ENCODE measurements at regions not wholly inside any gene's neighbourhood (a gene's known extent, or its start where the extent isn't known, plus 50 kb on each side); places are given as distances from the start of the nearest gene placed in this dataset.
"Not testable (repeated sequence)": the region's sequence is repeated elsewhere in the genome, so short reads cannot be mapped to it uniquely, and the experiment has no call there.

DNA sequence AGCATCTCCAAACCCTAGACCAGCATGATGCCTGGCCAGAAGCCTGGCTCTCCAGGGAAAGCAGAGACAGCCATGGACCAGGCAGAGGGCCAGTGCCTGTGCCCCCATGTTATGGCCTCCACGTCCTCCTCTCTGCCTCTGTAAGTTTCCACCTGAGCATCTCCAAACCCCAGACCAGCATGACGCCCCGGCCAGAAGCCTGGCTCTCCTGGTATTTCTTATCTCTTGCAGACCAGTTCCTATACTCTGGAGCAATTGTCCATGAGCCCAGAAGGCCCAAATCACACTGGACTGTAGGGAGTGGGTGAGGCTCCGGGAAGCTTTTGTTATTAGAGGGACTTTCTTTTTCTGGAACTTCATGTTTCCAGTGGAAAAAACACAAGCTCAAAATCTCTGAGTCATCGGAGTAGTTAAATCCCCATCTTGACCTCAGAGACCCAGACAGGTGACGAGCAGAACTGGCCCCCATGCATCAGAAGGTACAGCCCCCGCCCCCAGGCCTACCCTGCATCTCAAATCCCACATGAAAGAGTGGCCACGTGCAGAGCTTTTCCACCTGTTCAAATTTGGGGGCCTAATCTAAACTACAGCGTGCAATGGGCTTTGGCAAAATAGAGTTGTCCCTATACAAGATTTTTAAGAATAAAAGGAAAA is 110.2 kb upstream of the FOXQ1 start:
- no peak for DNase-seq (ENCODE audit: low spot score)

DNA sequence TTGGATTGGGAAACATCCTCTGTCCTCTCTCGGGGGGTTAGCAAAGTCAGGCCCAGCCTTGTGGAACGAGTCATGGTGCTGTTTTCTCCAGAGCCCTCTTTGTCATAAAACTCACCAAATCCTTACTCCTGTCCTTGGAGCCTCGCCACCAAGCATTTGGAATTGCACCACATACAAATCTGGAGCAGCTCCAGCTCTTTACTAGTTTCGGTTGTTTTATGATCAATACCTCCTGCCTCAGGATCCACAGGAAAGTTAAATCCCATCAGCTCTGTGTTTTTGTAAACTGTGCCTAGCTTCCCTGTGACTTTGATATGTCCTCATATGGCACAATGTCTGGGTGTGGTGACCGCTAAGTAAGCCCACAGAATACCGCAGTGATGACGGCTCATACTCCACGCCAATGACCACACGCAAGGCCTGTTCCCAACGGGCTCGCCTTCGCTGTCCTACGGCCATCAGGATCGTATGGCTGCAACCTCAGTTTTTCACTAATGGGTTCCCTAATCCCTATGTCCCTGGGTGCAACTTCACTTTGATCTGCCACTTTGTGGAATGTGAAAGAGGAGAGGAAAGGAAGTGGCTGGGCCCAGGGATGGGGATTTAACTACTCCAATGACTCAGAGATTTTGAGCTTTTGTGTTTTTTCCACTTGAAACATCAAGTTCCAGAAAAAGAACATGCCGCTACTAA is 111.3 kb upstream of the FOXQ1 start:
- DNase-seq (ENCODE audit: low spot score), result no peak

DNA sequence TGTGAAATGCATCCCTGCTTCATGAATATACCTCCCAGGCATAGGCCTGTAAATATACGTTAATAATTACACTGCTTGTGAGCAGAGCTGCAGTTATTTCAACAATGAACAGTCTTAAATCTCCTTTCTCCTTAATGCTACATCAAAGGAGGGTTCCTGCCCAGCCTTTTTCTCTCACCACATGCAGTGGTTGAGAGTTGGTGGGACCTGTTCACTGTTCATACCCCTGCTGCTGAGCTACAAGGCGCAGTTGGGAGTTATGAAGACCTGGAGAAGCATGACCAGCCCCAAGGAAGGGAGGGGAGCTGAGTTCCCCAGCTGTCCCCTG is 111.9 kb upstream of the FOXQ1 start:
- DNase-seq (ENCODE audit: low spot score), result no peak

- no peak for DNase-seq (ENCODE audit: low spot score)
These were observed 114.6 kb upstream of the FOXQ1 start for GRCh38 chr6:1197309-1197708.

DNA sequence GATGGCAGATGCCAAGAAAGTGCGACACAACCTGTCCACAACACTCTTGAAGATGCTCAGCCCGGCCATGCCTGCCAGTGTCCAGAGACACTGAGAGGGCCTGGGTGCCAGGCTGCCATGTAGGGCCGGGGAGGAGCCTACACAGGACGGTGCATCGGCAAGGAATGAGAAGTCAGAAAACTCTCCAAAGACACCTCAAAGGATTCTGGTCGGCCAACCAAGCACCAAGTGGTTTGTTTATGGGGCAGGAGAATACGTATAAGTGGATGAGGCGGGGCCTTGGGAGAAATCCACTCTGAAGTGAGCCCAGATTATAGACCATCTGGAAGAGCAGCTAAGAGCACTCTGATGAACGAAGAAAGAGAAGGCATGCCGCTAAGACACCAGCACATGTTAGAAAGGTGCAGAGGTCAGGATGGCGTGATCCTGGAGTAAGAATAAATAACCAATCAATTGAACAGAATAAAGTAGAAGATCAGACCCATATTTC is 120.7 kb upstream of the FOXQ1 start:
- DNase-seq (ENCODE audit: low spot score), result no peak

DNA sequence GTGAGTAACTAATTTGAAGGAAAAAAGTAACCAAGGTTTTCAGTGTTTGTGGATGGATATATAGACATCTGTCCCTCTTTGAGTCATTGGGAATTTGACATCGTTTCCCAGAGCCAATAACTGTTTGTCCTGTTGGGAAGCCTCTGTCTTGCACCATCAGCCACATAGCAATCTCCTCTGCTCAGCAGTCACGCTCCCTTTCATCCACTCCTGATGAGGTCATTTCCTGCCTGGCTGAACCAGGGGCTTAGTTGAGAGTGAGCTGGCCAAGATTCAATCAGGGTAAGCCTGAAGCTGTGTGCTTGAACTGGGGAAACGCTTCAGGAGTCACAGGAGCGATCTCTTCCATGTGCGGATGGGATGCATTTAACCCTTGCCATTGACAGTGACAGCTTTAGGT is 121.5 kb upstream of the FOXQ1 start:
- DNase-seq (ENCODE audit: low spot score), result no peak

DNA sequence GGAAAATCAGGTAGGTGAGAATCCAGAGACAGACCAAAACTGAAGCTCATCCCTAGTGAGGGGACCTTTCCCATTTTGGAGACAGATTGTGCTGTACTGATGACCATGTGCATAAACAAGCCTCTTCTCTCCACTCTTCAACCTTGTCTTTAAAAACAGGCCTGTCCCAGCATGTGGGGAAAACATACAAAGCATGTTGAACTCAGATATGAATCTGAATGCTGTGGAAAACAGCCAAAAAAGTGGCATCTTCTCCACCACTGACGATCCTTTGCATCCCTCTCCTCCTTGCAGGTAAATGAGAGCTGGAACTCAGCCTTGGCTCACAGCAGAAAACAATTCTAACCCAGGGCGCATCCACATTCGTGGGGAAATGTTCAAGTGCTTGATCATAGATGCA is 123.7 kb upstream of the FOXQ1 start:
- no peak for DNase-seq (ENCODE audit: low spot score)

DNA sequence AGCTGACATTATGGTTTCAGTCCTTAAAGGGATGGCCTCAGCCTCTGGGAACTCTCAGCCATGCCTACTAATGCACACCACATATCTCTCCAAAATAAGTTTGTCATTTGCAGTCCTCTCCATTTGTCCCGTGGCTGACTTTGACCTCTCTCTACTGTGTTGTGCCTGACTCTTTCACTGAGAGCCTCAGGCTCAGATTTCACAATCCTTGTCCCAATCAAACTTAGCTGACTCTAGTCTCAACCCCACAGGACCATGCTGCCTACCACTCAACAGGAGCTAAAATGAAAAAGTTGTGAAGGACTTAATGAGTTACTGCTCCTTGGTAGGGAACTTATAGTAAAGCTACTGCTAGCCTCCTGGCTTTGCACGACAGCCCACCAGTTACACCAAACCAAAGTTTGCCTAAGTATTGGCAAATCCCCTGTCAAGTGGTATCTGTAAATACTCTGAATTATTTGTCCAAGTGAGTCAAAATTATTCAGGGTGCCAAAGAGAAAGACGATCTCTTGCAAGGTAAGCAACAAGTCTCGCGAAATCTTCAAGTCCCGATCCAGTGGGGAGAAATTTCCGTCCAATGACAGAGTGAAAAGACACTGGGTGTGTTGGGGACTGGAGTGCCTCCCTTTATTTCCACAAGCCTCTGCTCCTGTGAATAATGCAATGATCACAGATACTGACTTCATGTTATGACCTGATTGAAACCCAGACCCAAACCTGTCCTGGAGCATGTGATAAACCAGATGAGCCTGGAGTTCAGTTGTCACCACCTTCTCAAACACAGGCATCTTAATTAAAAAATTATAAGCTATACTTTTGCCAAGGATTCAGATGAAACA is 124.4 kb upstream of the FOXQ1 start:
- no peak for DNase-seq (ENCODE audit: low spot score)

DNA sequence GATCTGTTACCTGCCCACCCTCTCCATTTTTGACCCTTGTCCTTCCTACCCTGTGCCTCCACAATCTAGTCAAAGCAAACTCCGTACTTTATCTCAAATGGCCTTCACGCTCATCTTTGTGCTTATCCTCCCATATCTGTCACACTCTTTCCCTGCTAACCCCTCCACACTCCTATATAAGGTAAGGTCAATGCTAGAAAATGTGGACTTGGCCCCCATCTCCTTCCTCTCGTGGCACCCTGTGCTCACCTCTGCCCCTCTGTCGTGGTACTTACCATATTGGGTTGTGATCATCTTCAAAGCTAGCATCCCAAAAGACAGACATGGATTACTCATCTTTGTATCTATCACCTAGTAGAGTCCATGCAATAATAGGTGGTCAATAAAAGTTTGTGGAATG is 127.6 kb upstream of the FOXQ1 start:
- DNase-seq (ENCODE audit: low spot score), result no peak

GRCh38 chr6:1182722-1183521 is 129.0 kb upstream of the FOXQ1 start:
- DNase-seq (ENCODE audit: low spot score), result no peak

DNA sequence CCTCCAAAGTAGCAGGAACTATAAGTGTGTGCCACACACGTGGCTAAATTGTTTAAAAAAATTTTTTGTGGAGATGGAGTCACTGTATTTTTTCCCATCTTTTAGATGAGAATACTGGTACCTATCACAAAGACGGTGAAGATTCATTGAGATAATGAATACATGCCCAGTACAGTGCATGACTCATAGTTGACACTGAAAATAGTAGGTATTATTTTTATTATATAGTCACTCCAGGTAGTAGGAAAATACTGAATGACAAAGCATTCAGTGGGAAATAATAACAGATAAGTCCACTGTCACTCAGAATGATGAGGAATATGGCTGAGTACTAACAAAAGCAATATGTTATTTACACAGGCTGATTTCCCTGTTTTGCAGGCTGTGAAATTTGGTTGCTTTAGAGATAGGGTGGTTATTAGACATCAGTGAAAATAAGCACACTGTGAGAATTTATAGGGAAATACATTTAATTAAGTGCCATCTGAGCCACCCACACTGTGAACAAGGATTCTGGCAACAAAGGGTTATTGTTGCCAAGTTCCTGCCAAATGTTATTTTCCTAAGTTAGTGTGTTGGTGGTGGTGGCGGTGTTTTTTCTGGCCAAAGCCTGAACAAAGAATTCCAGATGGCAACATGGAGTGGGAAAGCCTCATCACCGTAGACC is 129.8 kb upstream of the FOXQ1 start:
- DNase-seq (ENCODE audit: low spot score), result no peak

- no peak for DNase-seq (ENCODE audit: low spot score)
These were observed 132.1 kb upstream of the FOXQ1 start for GRCh38 chr6:1179571-1180459.

GRCh38 chr6:1178590-1178989 is 133.3 kb upstream of the FOXQ1 start:
- DNase-seq (ENCODE audit: low spot score), result no peak

GRCh38 chr6:1176567-1176966 is 135.3 kb upstream of the FOXQ1 start:
- no peak for DNase-seq (ENCODE audit: low spot score)

DNA sequence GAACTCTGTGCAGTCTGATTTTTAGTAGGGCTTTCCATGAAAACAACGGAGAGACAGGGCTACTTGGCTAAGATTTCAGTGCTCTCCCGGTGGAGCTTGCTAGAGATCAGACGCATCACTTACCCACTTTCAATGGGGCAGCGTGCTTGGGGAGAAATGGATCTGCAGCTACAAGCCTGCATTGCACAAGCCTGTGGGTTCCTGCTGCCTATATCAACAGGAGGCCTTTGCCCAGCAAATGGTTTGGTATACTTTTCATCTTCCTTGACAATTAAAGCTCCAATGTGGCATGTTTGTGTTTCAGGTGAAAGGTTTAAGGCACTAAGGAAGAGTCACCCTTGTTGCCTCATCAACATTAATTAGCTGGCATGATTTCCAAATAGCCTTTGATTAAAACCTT is 136.0 kb upstream of the FOXQ1 start:
- DNase-seq (ENCODE audit: low spot score), result no peak

- DNase-seq (ENCODE audit: low spot score), result no peak
These were observed 141.1 kb upstream of the FOXQ1 start for GRCh38 chr6:1170794-1171193.

GRCh38 chr6:1164600-1164999 is 147.3 kb upstream of the FOXQ1 start:
- DNase-seq (ENCODE audit: low spot score), result no peak

- DNase-seq (ENCODE audit: low spot score), result no peak
These were observed 148.4 kb upstream of the FOXQ1 start for GRCh38 chr6:1163501-1163900.

DNA sequence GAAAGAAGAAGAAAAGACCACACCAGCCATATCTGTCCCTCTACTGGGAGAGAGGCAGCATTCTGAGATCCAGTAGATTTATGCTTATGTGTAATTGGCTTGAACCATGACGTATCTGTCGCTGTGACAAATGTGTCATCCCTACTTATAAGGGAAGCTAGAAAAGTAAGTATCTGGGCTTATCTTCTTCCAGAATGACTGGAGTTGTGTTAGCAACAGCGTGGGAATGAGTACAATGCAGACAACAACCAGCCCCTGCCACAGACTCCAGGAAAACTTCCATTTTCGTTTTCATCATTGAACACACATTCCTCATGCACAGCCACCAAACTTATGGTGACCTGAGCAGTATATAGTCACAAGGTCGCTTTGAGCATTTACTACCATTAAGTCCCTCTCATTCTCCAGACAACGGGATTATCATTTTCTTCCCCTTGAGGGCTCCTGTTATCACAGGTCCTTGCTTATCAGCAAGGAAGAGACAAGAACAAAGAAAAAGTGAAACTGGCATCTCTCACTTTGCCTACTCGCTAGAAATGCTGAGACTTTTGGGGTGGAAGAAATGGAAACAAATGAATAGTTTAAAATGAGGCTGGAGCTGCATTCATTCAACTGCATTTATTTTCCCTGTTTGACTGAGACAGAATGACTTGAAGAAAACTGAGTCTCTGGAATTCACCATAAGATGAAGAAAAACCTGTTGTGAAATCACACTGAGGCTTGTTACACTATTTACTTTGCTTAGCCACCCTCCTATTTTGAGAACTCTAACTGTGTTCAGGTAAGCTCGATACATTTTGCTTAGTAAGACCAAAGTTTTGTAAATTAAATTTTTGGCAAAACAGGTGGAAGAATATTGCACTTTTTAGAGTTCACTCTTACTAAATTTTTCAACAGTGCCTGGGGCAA is 149.3 kb upstream of the FOXQ1 start:
- no peak for DNase-seq (ENCODE audit: low spot score)

DNA sequence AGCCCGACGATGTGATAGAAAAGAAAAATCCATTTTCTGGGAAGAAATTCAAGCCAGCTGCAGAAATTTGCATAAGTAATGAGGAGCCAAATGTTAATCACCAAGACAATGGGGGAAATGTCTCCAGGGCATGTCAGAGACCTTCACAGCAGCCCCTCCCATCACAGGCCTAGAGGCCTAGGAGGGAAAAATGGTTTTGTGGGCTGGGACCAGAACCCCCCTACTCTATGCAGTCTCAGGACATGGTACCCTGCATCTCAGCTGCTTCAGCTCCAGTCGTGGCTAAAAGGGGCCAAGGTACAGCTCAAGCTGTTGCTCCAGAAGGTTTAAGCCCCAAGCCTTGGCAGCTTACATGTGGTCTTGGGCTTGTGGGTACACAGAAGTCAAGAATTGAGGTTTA is 155.5 kb upstream of the FOXQ1 start:
- DNase-seq (ENCODE audit: low spot score), result not testable (repeated sequence)
